ENCODE measurements at regions not wholly inside any gene's neighbourhood (a gene's known extent, or its start where the extent isn't known, plus 50 kb on each side); places are given as distances from the start of the nearest gene placed in this dataset.

- ATAC-seq, result no peak
- TF ChIP-seq CSDC2 (CRISPR knock-in tag; IDR thresholded peaks at IDR 0.05) (no peak), PPARA (CRISPR knock-in tag; IDR thresholded peaks at IDR 0.05; ENCODE audit: borderline replicate concordance) (no peak), SNAI2 (CRISPR knock-in tag; IDR thresholded peaks at IDR 0.05) (no peak), GLIS3 (CRISPR knock-in tag; IDR thresholded peaks at IDR 0.05) (no peak), ISL1 (CRISPR knock-in tag; IDR thresholded peaks at IDR 0.05) (no peak), PATZ1 (CRISPR knock-in tag; IDR thresholded peaks at IDR 0.05; ENCODE audit: borderline replicate concordance) (no peak), TCF4 (CRISPR knock-in tag; IDR thresholded peaks at IDR 0.05; ENCODE audit: borderline replicate concordance) (no peak), TSHZ2 (CRISPR knock-in tag; IDR thresholded peaks at IDR 0.05) (no peak), ZNF8 (CRISPR knock-in tag; IDR thresholded peaks at IDR 0.05) (no peak), BACH2 (CRISPR knock-in tag; IDR thresholded peaks at IDR 0.05; ENCODE audit: borderline replicate concordance) (no peak), RARB (CRISPR knock-in tag; IDR thresholded peaks at IDR 0.05) (no peak), ZFP30 (CRISPR knock-in tag; IDR thresholded peaks at IDR 0.05) (no peak), ZNF70 (CRISPR knock-in tag; IDR thresholded peaks at IDR 0.05) (no peak), POU6F1 (CRISPR knock-in tag; IDR thresholded peaks at IDR 0.05; ENCODE audit: borderline replicate concordance, low read depth) (no peak), CSRNP3 (CRISPR knock-in tag; IDR thresholded peaks at IDR 0.05) (no peak), CREB5 (CRISPR knock-in tag; IDR thresholded peaks at IDR 0.05; ENCODE audit: low read depth) (no peak)
These were observed 58.9 kb upstream of the SLC1A4 start for GRCh38 chr2:64930258-64930671.

- TF ChIP-seq TSHZ2 (CRISPR knock-in tag; IDR thresholded peaks at IDR 0.05), result no peak
- TF ChIP-seq TOX (CRISPR knock-in tag; IDR thresholded peaks at IDR 0.05; ENCODE audit: borderline replicate concordance), result no peak
- TF ChIP-seq ARNTL (CRISPR knock-in tag; IDR thresholded peaks at IDR 0.05; ENCODE audit: borderline replicate concordance, low read depth), result no peak
- TF ChIP-seq ZC3H10 (CRISPR knock-in tag; IDR thresholded peaks at IDR 0.05), result no peak
- no peak for TF ChIP-seq ISL1 (CRISPR knock-in tag; IDR thresholded peaks at IDR 0.05)
- no peak for TF ChIP-seq ZFP30 (CRISPR knock-in tag; IDR thresholded peaks at IDR 0.05)
- TF ChIP-seq ZNF8 (CRISPR knock-in tag; IDR thresholded peaks at IDR 0.05), result no peak
- TF ChIP-seq PATZ1 (CRISPR knock-in tag; IDR thresholded peaks at IDR 0.05; ENCODE audit: borderline replicate concordance), result no peak
- no peak for TF ChIP-seq BACH2 (CRISPR knock-in tag; IDR thresholded peaks at IDR 0.05; ENCODE audit: borderline replicate concordance)
- TF ChIP-seq ZNF565 (CRISPR knock-in tag; conservative IDR thresholded peaks at IDR 0.05; ENCODE audit: low read depth), result no peak
- TF ChIP-seq GLIS3 (CRISPR knock-in tag; IDR thresholded peaks at IDR 0.05), result no peak
- TF ChIP-seq CSRNP3 (CRISPR knock-in tag; IDR thresholded peaks at IDR 0.05), result no peak
- ATAC-seq, result no peak
These were observed 57.7 kb upstream of the SLC1A4 start for GRCh38 chr2:64931246-64932115.

Measured in SK-N-SH treated with all-trans-retinoic acid at 6 μM for 48 hours (cell line).